MM.1S (cell line): ENCODE measurements at regions not wholly inside any gene's neighbourhood (a gene's known extent, or its start where the extent isn't known, plus 50 kb on each side); places are given as distances from the start of the nearest gene placed in this dataset.

Source experiments
- EZH2phosphoT487 ChIP-seq: fragments of 300-600 bp; sonication (generic); IDR thresholded peaks from 2 replicates; pipeline ENCODE4 v1.6.1; 2018; ENCODE audit warnings: antibody characterized with exemption, low read length
- TF ChIP-seq, protein P1 (sequence below): fragments of 300-600 bp; sonication (generic); IDR thresholded peaks from 2 replicates; pipeline ENCODE4 v1.5.1; 2016; ENCODE audit warnings: antibody characterized with exemption, low read length, mixed read lengths

DNA sequence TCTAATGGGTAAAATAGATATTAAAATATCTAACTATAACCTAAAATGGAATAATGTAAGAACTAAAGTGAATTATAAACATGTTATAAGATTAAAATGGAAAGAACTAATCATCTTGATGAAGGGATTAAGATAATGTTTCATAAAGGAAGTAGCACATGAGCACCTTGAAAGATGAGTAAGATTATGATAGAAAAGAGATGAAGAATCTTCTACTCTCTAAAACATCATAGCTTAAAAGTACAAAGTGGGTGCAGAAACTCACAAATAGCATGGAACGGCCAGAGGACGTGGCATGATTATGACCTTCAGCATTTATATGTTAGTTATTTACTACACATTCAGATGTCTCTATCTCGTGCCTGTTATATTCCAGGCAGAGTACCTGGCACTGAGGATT is 76.2 kb upstream of the COL5A2 start:
- TF ChIP-seq, protein P1, sequence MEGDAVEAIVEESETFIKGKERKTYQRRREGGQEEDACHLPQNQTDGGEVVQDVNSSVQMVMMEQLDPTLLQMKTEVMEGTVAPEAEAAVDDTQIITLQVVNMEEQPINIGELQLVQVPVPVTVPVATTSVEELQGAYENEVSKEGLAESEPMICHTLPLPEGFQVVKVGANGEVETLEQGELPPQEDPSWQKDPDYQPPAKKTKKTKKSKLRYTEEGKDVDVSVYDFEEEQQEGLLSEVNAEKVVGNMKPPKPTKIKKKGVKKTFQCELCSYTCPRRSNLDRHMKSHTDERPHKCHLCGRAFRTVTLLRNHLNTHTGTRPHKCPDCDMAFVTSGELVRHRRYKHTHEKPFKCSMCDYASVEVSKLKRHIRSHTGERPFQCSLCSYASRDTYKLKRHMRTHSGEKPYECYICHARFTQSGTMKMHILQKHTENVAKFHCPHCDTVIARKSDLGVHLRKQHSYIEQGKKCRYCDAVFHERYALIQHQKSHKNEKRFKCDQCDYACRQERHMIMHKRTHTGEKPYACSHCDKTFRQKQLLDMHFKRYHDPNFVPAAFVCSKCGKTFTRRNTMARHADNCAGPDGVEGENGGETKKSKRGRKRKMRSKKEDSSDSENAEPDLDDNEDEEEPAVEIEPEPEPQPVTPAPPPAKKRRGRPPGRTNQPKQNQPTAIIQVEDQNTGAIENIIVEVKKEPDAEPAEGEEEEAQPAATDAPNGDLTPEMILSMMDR = no peak
- TF ChIP-seq EZH2phosphoT487 = no peak
